HepG2 (cell line): ENCODE measurements at regions not wholly inside any gene's neighbourhood (a gene's known extent, or its start where the extent isn't known, plus 50 kb on each side); places are given as distances from the start of the nearest gene placed in this dataset.

Source experiments
- ATF7 ChIP-seq, 2 experiments: fragments of 450-650 bp in 1 of 2; sonication (generic) in 1 of 2; formaldehyde crosslinking in 1 of 2; IDR thresholded peaks; 2 replicates each; pipeline versions ENCODE4 v1.4.0 to v1.6.1; 2016 to 2020; ENCODE audit warnings: antibody characterized with exemption in 1 of 2, mild to moderate bottlenecking in 1 of 2, missing genetic modification reagents in 1 of 2
- GZF1 ChIP-seq: sonication (generic); formaldehyde crosslinking; IDR thresholded peaks from 2 replicates; pipeline ENCODE4 v1.5.1; 2020; ENCODE audit warnings: mild to moderate bottlenecking, missing genetic modification reagents
- MXD4 ChIP-seq: IDR thresholded peaks from 2 replicates; pipeline ENCODE4 v1.6.1; 2016; ENCODE audit warnings: mild to moderate bottlenecking, missing biosample characterization, missing genetic modification reagents
- TARDBP ChIP-seq: sonication (generic); formaldehyde crosslinking; IDR thresholded peaks from 2 replicates; pipeline ENCODE4 v1.8.0; 2022; ENCODE audit warnings: mild to moderate bottlenecking, missing genetic modification reagents
- ZFP37 ChIP-seq: sonication (generic); formaldehyde crosslinking; IDR thresholded peaks from 2 replicates; pipeline ENCODE4 v1.4.0; 2020; ENCODE audit warnings: missing genetic modification reagents, borderline replicate concordance
- ZNF781 ChIP-seq: sonication (generic); formaldehyde crosslinking; IDR thresholded peaks from 2 replicates; pipeline ENCODE4 v1.5.1; 2020; ENCODE audit warnings: borderline replicate concordance, mild to moderate bottlenecking, missing genetic modification reagents; ENCODE audit errors: not compliant biosample characterization
- TF ChIP-seq, protein P1 (sequence below): sonication (generic); formaldehyde crosslinking; IDR thresholded peaks from 2 replicates; pipeline ENCODE4 v1.4.0; 2020; ENCODE audit warnings: mild to moderate bottlenecking, missing genetic modification reagents
- TF ChIP-seq, protein P2 (sequence below): sonication (generic); formaldehyde crosslinking; IDR thresholded peaks from 2 replicates; pipeline ENCODE4 v1.4.0; 2020; ENCODE audit warnings: missing genetic modification reagents, mild to moderate bottlenecking, borderline replicate concordance
- TF ChIP-seq, protein P3 (sequence below): IDR thresholded peaks from 2 replicates; pipeline ENCODE4 v1.6.1; 2012; ENCODE audit warnings: inconsistent platforms

DNA sequence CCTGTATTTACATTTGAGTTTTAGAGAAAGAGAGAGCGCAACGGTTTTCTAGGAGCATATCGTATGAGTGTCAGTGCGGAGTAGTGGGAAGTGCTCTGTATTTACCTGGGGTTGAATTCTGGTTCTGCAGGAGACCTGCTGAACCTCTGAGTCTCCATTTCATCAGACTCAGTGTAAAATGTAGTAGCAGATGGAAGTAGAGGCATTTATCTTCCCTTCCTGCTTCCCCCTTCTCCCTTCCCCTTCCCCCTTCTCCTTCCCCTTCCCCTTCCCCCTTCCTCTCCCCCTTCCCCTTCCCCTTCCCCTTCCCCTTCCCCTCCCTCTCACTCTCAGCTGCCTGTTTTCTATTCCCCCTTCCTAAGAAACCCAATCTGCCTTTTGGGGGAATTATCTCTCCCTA is 426.9 kb downstream of the NPIPA7 start:
- no peak for TF ChIP-seq ZNF781 (CRISPR knock-in tag)
- TF ChIP-seq ZFP37 (CRISPR knock-in tag) = no peak
- TF ChIP-seq, protein P1, sequence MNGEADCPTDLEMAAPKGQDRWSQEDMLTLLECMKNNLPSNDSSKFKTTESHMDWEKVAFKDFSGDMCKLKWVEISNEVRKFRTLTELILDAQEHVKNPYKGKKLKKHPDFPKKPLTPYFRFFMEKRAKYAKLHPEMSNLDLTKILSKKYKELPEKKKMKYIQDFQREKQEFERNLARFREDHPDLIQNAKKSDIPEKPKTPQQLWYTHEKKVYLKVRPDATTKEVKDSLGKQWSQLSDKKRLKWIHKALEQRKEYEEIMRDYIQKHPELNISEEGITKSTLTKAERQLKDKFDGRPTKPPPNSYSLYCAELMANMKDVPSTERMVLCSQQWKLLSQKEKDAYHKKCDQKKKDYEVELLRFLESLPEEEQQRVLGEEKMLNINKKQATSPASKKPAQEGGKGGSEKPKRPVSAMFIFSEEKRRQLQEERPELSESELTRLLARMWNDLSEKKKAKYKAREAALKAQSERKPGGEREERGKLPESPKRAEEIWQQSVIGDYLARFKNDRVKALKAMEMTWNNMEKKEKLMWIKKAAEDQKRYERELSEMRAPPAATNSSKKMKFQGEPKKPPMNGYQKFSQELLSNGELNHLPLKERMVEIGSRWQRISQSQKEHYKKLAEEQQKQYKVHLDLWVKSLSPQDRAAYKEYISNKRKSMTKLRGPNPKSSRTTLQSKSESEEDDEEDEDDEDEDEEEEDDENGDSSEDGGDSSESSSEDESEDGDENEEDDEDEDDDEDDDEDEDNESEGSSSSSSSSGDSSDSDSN (CRISPR knock-in tag) = no peak
- TF ChIP-seq MXD4 (CRISPR knock-in tag) = no peak
- TF ChIP-seq GZF1 = no peak
- TF ChIP-seq ATF7 (IDR thresholded peaks at IDR 0.05) = no peak
- TF ChIP-seq ATF7 (CRISPR knock-in tag; IDR thresholded peaks at IDR 0.05) = no peak
- TF ChIP-seq, protein P2, sequence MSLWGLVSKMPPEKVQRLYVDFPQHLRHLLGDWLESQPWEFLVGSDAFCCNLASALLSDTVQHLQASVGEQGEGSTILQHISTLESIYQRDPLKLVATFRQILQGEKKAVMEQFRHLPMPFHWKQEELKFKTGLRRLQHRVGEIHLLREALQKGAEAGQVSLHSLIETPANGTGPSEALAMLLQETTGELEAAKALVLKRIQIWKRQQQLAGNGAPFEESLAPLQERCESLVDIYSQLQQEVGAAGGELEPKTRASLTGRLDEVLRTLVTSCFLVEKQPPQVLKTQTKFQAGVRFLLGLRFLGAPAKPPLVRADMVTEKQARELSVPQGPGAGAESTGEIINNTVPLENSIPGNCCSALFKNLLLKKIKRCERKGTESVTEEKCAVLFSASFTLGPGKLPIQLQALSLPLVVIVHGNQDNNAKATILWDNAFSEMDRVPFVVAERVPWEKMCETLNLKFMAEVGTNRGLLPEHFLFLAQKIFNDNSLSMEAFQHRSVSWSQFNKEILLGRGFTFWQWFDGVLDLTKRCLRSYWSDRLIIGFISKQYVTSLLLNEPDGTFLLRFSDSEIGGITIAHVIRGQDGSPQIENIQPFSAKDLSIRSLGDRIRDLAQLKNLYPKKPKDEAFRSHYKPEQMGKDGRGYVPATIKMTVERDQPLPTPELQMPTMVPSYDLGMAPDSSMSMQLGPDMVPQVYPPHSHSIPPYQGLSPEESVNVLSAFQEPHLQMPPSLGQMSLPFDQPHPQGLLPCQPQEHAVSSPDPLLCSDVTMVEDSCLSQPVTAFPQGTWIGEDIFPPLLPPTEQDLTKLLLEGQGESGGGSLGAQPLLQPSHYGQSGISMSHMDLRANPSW (CRISPR knock-in tag) = no peak
- TF ChIP-seq TARDBP (CRISPR knock-in tag) = no peak
- TF ChIP-seq, protein P3, sequence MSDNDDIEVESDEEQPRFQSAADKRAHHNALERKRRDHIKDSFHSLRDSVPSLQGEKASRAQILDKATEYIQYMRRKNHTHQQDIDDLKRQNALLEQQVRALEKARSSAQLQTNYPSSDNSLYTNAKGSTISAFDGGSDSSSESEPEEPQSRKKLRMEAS = no peak
